ENCODE measurements at regions not wholly inside any gene's neighbourhood (a gene's known extent, or its start where the extent isn't known, plus 50 kb on each side); places are given as distances from the start of the nearest gene placed in this dataset.

GRCh38 chr2:207356567-207356966 is 173.2 kb upstream of the CREB1 start:
- Histone ChIP-seq H3K4me2 (ENCODE audit: low read depth, low read length, poor library complexity, severe bottlenecking) (no peak overlapping the region), H3K79me2 (ENCODE audit: insufficient read depth, low read length) (no peaks in the 10 kb centered on the region), H2AFZ (ENCODE audit: low read length) (no peak overlapping the region), H3K9me2 (replicated peaks; ENCODE audit: low read depth, low read length) (no peaks in the 10 kb centered on the region), H4K20me1 (ENCODE audit: insufficient read depth, low read length, poor library complexity, severe bottlenecking) (no peaks in the 10 kb centered on the region), H3K27me3 (ENCODE audit: insufficient read depth, low read length, poor library complexity, severe bottlenecking) (no peaks in the 10 kb centered on the region), H3K9me3 (ENCODE audit: insufficient read depth, low read depth, low read length) (no peaks in the 10 kb centered on the region), H3K4me3 (ENCODE audit: low read length, poor library complexity, severe bottlenecking) (no peak overlapping the region), H3K9ac (ENCODE audit: low read depth, low read length, poor library complexity, severe bottlenecking) (no peak overlapping the region), H3K4me1 (ENCODE audit: insufficient read depth, low read length, poor library complexity, severe bottlenecking) (peaks cover 10% of the 10 kb centered on the region), H3K36me3 (ENCODE audit: insufficient read depth, low read length) (no peaks in the 10 kb centered on the region), H3F3A (ENCODE audit: low read depth) (no peaks in the 10 kb centered on the region)
- no peak for TF ChIP-seq EZH2phosphoT487 (IDR thresholded peaks at IDR 0.05; ENCODE audit: borderline replicate concordance)
- no peak for TF ChIP-seq CTCF (conservative IDR thresholded peaks at IDR 0.05; ENCODE audit: low read length)

GRCh38 chr2:207357216-207357615 is 172.5 kb upstream of the CREB1 start:
- H3K79me2 ChIP-seq (ENCODE audit: insufficient read depth, low read length), result no peaks in the 10 kb centered on the region
- H3K9me2 ChIP-seq (replicated peaks; ENCODE audit: low read depth, low read length), result no peaks in the 10 kb centered on the region
- H3K9me3 ChIP-seq (ENCODE audit: insufficient read depth, low read depth, low read length), result no peaks in the 10 kb centered on the region; the same call in 1 of the 2 replicates
- TF ChIP-seq CTCF (conservative IDR thresholded peaks at IDR 0.05; ENCODE audit: low read length), result no peak
- TF ChIP-seq EZH2phosphoT487 (IDR thresholded peaks at IDR 0.05; ENCODE audit: borderline replicate concordance), result no peak
- H3K4me1 ChIP-seq (ENCODE audit: insufficient read depth, low read length, poor library complexity, severe bottlenecking), result peaks cover 10% of the 10 kb centered on the region
- H3K4me3 ChIP-seq (ENCODE audit: low read length, poor library complexity, severe bottlenecking), result no peak overlapping the region
- no peak overlapping the region for H3K4me2 ChIP-seq (ENCODE audit: low read depth, low read length, poor library complexity, severe bottlenecking)
- no peaks in the 10 kb centered on the region for H3K36me3 ChIP-seq (ENCODE audit: insufficient read depth, low read length)
- H3K9ac ChIP-seq (ENCODE audit: low read depth, low read length, poor library complexity, severe bottlenecking), result no peak overlapping the region
- no peaks in the 10 kb centered on the region for H3K27me3 ChIP-seq (ENCODE audit: insufficient read depth, low read length, poor library complexity, severe bottlenecking)
- no peaks in the 10 kb centered on the region for H4K20me1 ChIP-seq (ENCODE audit: insufficient read depth, low read length, poor library complexity, severe bottlenecking)
- no peak overlapping the region for H2AFZ ChIP-seq (ENCODE audit: low read length)
- no peaks in the 10 kb centered on the region for H3F3A ChIP-seq (ENCODE audit: low read depth)

- Histone ChIP-seq H3K79me2 (ENCODE audit: insufficient read depth, low read length) (no peaks in the 10 kb centered on the region), H3K4me1 (ENCODE audit: insufficient read depth, low read length, poor library complexity, severe bottlenecking) (no peaks in the 10 kb centered on the region), H3K4me3 (ENCODE audit: low read length, poor library complexity, severe bottlenecking) (no peak overlapping the region), H3K9me3 (ENCODE audit: insufficient read depth, low read depth, low read length) (no peaks in the 10 kb centered on the region; the same call in 1 of the 2 replicates), H3K4me2 (ENCODE audit: low read depth, low read length, poor library complexity, severe bottlenecking) (no peak overlapping the region), H3K9me2 (replicated peaks; ENCODE audit: low read depth, low read length) (no peaks in the 10 kb centered on the region), H2AFZ (ENCODE audit: low read length) (no peak overlapping the region), H3K36me3 (ENCODE audit: insufficient read depth, low read length) (no peaks in the 10 kb centered on the region), H4K20me1 (ENCODE audit: insufficient read depth, low read length, poor library complexity, severe bottlenecking) (no peaks in the 10 kb centered on the region), H3K9ac (ENCODE audit: low read depth, low read length, poor library complexity, severe bottlenecking) (no peak overlapping the region), H3K27me3 (ENCODE audit: insufficient read depth, low read length, poor library complexity, severe bottlenecking) (no peaks in the 10 kb centered on the region), H3F3A (ENCODE audit: low read depth) (no peaks in the 10 kb centered on the region)
- TF ChIP-seq EZH2phosphoT487 (IDR thresholded peaks at IDR 0.05; ENCODE audit: borderline replicate concordance) (no peak), CTCF (conservative IDR thresholded peaks at IDR 0.05; ENCODE audit: low read length) (no peak)
Measured at GRCh38 chr2:207362716-207363115, 167.0 kb upstream of the CREB1 start.

All from Loucy (cell line).